HG02870 (cell line): ENCODE measurements at regions not wholly inside any gene's neighbourhood (a gene's known extent, or its start where the extent isn't known, plus 50 kb on each side); places are given as distances from the start of the nearest gene placed in this dataset.

Experiments
- ATAC-seq: cut with Tn5 transposase; IDR thresholded peaks from one replicate; pipeline ENCODE4 v1.9.1; 2021; ENCODE audit warnings: mild to moderate bottlenecking, moderate library complexity; ENCODE audit not compliant: unreplicated experiment

DNA sequence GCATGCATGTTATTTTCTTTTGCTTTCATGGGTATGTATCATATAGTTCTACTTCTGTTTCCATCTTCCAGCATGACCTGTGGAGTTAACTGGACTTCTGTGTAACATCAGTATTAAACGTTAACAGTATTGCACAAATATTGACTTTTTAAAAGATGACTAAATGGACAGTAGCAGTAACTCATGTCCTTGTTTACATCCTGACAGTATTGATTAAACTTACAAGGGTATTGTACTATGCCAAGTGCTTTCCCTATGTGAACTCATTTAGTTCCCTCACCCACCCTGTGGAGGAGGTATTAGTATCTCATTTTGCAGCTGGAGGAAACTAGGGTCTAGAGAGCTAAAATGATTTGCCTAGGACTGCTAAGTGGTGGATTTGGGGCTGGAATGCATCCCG, 128.7 kb upstream of the SLC10A2 start:
- no peak for ATAC-seq

GRCh38 chr13:103192511-103193135, 126.4 kb upstream of the SLC10A2 start:
- no peak for ATAC-seq

GRCh38 chr13:103190841-103191240, 124.6 kb upstream of the SLC10A2 start:
- ATAC-seq, result no peak

- ATAC-seq, result no peak
Observed at GRCh38 chr13:103188713-103189326, 122.6 kb upstream of the SLC10A2 start.

- no peak for ATAC-seq
Observed at GRCh38 chr13:103187721-103188156, 121.5 kb upstream of the SLC10A2 start.

DNA sequence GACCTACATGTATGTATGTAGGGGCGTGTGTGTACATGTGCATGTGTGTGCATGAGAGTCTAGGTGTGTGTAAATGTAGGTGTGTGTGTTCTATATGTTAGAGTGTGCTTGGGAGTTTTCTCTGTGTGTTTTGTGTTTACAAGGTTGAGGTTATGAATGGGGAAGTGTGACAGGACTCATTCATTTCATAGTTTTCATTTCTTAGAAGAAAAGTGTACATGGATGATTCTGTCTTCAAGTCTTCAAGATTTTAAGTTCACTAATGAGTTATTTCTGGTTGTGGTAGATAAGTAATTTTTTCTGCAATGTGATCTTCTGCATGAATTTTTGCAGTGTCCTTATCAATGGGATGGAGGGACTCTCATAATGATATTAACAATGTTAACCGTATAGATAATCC, 118.2 kb upstream of the SLC10A2 start:
- ATAC-seq, result peak; percentile 76

DNA sequence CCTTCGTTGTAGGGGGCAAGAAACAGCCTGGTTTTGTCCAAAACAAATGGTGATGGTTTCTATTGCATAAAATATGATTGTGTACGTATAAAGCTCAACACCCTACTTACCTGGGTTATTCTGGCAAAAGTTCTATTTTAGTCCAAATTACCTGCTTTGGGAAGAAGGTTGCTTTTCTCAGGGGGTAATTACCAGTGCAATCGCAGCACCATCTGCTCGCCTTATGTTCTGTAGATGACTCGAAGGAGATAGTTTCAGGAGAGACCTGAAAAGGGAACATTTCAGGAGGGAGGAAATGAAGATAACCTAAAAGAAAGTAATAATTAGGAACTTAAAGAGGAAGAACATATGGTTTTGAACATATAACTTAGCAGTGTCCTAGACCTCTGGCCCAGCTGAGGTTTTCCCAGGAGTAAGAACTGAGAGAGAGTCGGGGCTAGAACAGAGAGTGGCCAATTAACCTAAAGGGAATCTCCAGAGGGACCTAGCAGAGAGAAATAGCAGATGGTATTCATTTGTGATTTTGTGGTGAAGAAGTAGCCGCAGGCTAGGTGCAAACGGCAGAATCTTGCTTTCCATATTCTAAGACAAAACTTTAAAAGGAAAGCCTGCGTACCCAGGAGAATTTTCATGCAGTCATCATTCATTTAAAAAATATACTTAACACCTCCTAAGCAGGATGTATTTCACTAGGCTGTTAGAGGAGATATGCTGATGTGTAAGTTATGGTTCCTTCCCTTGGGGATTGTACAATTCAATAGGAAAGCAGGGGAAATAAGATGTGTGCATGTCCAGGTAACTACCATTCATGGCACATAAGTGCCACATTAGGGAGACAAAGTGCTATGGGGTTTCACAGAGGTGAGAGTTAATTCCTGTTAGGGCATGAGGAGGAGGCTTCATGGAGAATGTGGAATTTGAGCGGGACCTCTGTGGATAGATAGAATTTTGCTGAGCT, 113.0 kb upstream of the SLC10A2 start:
- no peak for ATAC-seq

DNA sequence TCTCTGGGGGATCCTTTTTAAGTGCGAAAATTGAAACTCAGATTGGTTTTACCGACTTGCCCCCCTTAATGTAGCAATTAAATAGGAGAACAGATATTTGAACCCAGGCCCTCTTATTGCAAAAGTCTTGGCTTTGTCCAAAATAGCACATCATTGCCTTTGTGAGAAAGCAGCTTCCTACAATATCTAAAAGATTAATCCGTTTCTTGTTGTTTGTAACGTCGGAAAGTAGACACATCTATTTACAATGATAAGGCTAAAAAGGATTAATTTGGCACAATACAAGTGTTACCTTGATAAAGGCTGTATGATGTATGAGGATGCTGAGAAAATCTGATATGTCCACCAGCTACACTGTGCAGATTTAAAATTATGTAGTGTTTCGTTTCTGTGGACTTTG, 108.7 kb upstream of the SLC10A2 start:
- no peak for ATAC-seq

- ATAC-seq, result no peak
Observed at GRCh38 chr13:103168901-103169508, 102.8 kb upstream of the SLC10A2 start.

DNA sequence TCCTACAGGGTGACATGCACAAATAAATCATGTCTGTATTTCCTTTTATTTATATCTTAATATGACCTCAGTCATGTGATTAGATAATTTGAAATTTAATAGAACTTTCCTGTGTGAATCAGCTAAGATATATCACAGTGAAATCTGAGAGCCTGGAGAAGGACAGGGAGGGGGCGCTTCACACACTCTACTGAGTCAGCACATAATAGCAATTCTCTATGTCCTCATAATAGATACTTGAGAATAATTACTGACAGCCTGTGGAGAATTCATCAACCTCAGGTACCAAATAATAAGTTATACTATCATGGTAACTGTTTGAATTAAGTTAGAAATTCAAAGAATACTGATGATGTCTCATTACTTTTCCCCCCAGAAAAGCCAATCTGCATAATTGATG, 98.0 kb upstream of the SLC10A2 start:
- ATAC-seq, result no peak

GRCh38 chr13:103161476-103161875, 95.3 kb upstream of the SLC10A2 start:
- no peak for ATAC-seq

- no peak for ATAC-seq
Observed at GRCh38 chr13:103157434-103158145, 91.4 kb upstream of the SLC10A2 start.

- ATAC-seq, result no peak
Observed at GRCh38 chr13:103157016-103157415, 90.8 kb upstream of the SLC10A2 start.

DNA sequence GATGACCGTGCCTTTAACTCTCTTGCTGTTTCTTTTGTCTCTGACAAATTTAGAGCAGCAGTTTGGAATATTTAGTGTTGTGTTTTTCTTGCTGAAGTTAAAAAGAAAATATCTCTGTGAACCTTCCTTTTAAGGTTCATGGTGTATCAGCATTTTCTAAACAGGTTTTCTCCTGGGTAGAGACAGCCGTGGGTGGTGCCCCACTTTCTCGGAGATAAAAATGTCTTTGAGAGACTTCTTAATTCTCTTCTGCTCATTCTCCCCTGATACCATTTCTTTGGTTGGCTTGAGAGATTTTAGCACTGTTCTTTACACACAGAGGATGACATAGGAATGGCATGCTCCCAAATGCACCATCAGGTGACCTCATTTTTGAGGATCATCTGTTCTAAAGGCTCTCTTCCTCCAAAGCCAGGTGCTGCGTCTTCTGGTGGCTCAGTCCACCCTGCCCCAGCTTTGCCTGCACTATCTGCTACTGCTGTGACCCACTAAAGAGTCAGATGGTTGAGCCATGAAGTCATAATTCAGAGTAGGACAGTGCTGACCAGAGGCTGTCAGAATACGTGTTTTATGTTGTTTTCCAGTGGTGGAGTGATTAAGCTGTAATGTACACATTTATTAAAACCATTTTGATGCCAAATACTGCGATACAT, 90.3 kb upstream of the SLC10A2 start:
- no peak for ATAC-seq

DNA sequence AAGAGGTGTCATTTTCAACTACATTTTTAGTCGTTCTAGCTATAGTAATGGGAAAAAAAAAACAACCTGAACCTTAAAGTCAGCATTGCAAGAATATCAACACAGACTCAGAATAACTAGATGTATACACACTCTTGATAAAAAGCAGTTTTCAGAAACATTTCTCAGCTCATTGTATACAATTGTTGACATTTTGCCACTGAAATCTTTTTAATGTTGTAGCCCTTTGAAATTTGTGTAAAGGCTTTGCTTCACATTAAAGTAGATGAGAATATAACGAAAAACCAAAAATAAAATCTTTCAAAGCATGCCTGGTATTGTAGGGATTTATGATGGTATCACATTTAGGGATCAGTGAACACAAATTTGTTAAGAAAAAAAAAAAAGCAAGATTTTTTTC, 87.2 kb upstream of the SLC10A2 start:
- no peak for ATAC-seq

GRCh38 chr13:103147961-103148360, 81.7 kb upstream of the SLC10A2 start:
- no peak for ATAC-seq

DNA sequence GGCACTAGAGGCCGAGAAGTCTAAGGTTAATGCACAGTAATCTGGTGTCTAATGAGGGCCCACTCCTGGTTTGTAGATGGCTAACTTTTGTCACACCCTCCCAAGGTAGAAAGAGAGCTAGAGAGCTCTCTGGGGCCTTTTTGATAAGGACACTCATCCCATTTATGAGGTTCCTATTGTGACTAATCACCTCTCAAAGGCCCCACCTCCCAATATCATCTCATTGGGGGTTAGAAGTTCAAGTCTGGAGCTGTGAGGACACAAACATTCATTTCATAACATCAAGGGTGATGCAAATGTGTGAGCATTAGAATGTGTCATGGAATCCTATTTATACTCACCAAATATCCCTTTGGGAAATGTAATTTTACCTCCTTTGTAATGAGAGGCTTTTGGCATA, 79.2 kb upstream of the SLC10A2 start:
- ATAC-seq, result no peak

DNA sequence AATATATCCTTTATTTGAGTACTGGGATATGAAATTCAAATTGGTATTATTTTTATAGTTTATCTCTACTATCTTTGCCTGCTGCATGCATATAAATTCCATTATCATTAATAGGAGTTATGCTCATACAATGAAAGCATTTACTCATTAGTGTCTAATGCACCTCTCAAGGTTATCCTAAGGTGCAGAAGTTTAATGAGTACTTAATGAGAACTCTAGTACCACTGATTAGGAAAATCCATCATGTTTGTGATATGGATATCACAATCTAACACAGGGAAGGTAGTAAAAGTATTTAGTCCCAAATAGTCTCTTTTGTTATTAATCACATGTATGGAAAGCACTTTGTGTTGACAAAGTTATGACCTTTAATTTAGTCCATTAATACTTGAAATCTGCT, 77.2 kb upstream of the SLC10A2 start:
- no peak for ATAC-seq

GRCh38 chr13:103142151-103142550, 75.9 kb upstream of the SLC10A2 start:
- ATAC-seq, result no peak

DNA sequence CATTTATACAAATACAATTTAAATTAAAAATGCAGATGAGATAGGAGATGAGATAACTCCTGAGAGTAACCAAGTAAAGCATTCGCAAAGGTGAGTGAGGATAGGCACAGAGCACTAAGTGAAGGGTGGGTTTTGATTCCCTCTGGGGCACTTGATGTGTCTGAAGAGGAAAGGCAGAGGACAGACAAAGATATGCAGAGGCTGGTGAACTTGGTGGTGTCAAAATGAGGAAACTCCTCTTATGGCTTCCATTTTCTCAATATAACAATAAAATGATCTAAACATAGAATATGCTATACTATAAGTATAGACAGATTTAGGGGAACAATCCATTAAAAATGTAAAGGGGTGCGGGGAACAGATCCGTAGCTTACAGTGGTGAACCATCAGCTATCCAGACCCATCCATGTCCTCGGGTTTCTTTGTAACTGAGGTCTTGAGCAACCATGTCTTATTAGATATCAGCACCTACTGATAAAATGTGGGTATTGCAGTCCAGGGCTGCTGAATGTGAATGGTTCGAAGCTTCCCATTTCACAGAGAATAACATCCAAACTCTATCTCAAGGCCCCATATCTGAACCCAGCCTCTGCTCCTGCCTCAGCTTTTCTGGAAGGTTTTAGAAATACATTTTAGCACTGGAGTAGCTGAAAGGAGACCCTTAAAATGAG, 73.9 kb upstream of the SLC10A2 start:
- peak; percentile 98 for ATAC-seq
